HG03432 (cell line): ENCODE measurements at regions not wholly inside any gene's neighbourhood (a gene's known extent, or its start where the extent isn't known, plus 50 kb on each side); places are given as distances from the start of the nearest gene placed in this dataset.
"Not testable (repeated sequence)": the region's sequence is repeated elsewhere in the genome, so short reads cannot be mapped to it uniquely, and the experiment has no call there.

Source experiments
- ATAC-seq: cut with Tn5 transposase; IDR thresholded peaks from one replicate; pipeline ENCODE4 v1.9.1; 2021; ENCODE audit warnings: mild to moderate bottlenecking, moderate library complexity; ENCODE audit not compliant: unreplicated experiment

DNA sequence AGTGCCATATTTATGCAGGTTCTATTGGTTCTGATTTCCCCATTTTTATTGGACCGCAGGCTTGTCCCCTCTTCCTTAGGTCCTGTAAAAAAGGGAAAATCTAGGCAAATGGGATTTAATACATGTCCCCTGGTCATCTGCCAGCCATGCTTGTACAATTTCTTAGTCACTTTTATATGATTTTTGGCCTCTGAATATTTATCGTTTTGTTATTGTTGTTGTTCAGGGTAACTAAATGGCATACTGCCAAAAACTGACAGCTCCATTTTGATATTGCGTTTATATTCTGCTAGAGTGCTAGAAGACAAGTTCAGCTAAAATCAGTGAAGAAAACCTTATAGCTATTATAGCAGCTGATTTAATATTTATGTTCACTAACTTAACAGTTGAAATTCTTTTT, 770.2 kb upstream of the FAM174A start:
- ATAC-seq = no peak

GRCh38 chr5:99763021-99763774, 772.0 kb upstream of the FAM174A start:
- ATAC-seq = no peak

GRCh38 chr5:99747342-99747741, 787.8 kb upstream of the FAM174A start:
- no peak for ATAC-seq

- not testable (repeated sequence) for ATAC-seq
Observed at GRCh38 chr5:99733146-99733545, 802.0 kb upstream of the FAM174A start.

- ATAC-seq = not testable (repeated sequence)
Observed at GRCh38 chr5:99730653-99731052, 801.8 kb upstream of the CHD1 start.

GRCh38 chr5:99724732-99725290, 796.0 kb upstream of the CHD1 start:
- no peak for ATAC-seq

- no peak for ATAC-seq
Observed at GRCh38 chr5:99721506-99721905, 792.7 kb upstream of the CHD1 start.

- ATAC-seq = no peak
Observed at GRCh38 chr5:99715921-99716320, 787.1 kb upstream of the CHD1 start.

GRCh38 chr5:99706160-99706559, 777.4 kb upstream of the CHD1 start:
- ATAC-seq = no peak

- ATAC-seq = no peak
Observed at GRCh38 chr5:99702565-99702964, 773.8 kb upstream of the CHD1 start.

DNA sequence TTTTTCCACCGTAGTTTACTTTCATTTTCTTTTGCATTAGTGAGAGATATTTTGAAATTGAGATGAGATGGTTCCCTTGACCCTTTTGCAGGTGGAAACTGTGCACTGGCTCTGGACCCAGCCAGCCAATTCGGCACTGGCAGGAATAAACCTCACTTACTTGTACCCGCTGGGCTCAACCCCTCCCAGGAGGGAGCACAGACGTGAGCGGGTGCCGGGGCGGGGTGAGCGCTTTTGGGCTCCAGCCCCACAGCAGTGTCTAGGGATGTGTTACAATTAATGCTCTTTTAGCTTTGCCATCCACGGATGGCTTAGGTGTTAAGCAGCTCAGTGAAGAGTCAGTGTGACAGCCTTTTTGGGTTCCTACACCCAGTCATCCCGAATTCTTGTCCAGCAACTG, 766.1 kb upstream of the CHD1 start:
- no peak for ATAC-seq

DNA sequence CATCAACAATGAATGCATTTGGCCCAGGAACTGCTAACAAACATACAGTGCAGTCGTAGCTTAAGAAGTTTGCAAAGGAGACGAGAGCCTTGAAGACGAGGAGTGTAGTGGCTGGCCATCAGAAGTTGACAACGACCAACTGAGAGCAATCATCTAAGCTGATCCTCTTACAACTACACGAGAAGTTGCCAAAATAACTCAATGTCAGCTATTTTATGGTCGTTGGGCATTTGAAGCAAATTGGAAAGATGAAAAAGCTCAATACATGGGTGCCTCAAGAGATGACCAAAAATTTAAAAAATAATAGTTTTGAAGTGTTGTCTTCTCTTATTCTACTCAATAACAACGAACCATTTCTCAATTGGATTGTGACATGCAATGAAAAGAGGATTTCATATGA, 757.7 kb upstream of the CHD1 start:
- no peak for ATAC-seq

- ATAC-seq = no peak
Observed at GRCh38 chr5:99675974-99676373, 747.2 kb upstream of the CHD1 start.

DNA sequence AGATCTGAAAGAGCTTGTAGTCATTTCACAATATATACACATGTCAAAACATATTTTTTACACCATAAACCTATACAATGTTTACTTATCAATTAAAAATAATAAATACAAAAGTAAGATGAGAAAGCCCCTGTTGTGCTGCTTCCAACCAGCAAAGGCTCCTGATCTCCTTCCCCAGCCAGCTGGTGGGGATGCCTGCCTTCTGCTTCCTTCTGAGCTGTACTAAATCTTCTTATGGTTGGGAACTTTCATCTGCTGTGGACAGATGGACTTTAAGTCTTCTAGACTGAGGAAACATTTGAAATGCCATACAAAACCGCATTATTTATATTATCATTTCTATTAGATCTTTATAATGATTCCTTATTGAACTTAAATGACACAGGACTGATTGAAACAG, 745.3 kb upstream of the CHD1 start:
- ATAC-seq = no peak

GRCh38 chr5:99664972-99665371, 736.2 kb upstream of the CHD1 start:
- ATAC-seq = no peak

- no peak for ATAC-seq
Observed at GRCh38 chr5:99651298-99651697, 722.5 kb upstream of the CHD1 start.

- no peak for ATAC-seq
Observed at GRCh38 chr5:99646011-99646647, 717.3 kb upstream of the CHD1 start.

- no peak for ATAC-seq
Observed at GRCh38 chr5:99644822-99645221, 716.0 kb upstream of the CHD1 start.

GRCh38 chr5:99640646-99641045, 711.8 kb upstream of the CHD1 start:
- ATAC-seq = no peak

- ATAC-seq = no peak
Observed at GRCh38 chr5:99639905-99640304, 711.1 kb upstream of the CHD1 start.

DNA sequence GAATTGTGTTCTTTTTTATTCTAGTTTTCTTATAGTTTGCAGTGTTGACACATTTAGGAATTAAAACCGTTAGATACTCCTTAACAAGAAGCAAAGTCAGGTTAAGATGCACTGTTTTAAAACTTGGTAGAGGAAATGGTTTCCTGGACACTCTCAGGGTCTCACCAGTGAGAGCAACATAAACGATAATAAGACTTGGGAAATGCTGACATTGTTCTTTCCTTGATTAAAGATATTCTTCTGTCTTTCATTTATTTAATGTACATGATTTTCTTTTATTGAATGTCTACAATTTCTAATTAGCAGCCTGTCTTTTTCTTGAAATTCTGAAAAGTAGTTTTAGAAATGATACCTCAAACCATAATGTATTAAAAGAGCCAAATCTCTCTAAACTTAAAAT, 707.9 kb upstream of the CHD1 start:
- no peak for ATAC-seq
